ENCODE measurements at regions not wholly inside any gene's neighbourhood (a gene's known extent, or its start where the extent isn't known, plus 50 kb on each side); places are given as distances from the start of the nearest gene placed in this dataset.

GRCh38 chr13:73622381-73622780 lies 511.8 kb downstream of the KLF12 start:
- TF ChIP-seq, protein P1, sequence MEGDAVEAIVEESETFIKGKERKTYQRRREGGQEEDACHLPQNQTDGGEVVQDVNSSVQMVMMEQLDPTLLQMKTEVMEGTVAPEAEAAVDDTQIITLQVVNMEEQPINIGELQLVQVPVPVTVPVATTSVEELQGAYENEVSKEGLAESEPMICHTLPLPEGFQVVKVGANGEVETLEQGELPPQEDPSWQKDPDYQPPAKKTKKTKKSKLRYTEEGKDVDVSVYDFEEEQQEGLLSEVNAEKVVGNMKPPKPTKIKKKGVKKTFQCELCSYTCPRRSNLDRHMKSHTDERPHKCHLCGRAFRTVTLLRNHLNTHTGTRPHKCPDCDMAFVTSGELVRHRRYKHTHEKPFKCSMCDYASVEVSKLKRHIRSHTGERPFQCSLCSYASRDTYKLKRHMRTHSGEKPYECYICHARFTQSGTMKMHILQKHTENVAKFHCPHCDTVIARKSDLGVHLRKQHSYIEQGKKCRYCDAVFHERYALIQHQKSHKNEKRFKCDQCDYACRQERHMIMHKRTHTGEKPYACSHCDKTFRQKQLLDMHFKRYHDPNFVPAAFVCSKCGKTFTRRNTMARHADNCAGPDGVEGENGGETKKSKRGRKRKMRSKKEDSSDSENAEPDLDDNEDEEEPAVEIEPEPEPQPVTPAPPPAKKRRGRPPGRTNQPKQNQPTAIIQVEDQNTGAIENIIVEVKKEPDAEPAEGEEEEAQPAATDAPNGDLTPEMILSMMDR (IDR thresholded peaks at IDR 0.05) = no peak
- no peak for TF ChIP-seq POLR2A (IDR thresholded peaks at IDR 0.05)
